OCI-LY3 (cell line): ENCODE measurements at regions not wholly inside any gene's neighbourhood (a gene's known extent, or its start where the extent isn't known, plus 50 kb on each side); places are given as distances from the start of the nearest gene placed in this dataset.

Source experiments
- EZH2phosphoT487 ChIP-seq: fragments of 200-600 bp; shearing (Covaris generic); IDR thresholded peaks from 2 replicates; pipeline ENCODE4 v1.6.1; 2018; ENCODE audit warnings: antibody characterized with exemption, mixed run types, low read depth
- TF ChIP-seq, protein P1 (sequence below): fragments of 200-600, 300-600 bp; sonication (generic); IDR thresholded peaks from 2 replicates; pipeline ENCODE4 v1.5.1; 2014; ENCODE audit warnings: antibody characterized with exemption, low read length, low read depth

DNA sequence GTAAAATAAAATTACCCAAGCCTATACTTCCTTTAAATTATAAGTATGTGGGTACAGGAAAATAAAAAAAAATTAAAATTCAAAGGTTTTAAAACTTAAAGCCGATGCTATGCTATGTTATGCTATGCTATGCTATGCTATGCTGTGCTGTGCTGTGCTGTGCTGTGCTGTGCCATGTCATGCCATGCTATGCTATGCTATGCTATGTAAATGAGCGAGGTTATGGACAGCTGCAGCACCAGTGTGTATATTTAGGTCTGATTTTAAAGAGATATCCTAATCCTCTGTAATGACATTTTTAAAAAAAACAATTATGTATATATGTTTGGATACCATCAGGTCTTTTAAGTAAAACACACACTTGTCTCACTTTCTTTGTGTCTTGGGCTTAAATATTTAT is 1822.0 kb upstream of the SEL1L start:
- TF ChIP-seq, protein P1, sequence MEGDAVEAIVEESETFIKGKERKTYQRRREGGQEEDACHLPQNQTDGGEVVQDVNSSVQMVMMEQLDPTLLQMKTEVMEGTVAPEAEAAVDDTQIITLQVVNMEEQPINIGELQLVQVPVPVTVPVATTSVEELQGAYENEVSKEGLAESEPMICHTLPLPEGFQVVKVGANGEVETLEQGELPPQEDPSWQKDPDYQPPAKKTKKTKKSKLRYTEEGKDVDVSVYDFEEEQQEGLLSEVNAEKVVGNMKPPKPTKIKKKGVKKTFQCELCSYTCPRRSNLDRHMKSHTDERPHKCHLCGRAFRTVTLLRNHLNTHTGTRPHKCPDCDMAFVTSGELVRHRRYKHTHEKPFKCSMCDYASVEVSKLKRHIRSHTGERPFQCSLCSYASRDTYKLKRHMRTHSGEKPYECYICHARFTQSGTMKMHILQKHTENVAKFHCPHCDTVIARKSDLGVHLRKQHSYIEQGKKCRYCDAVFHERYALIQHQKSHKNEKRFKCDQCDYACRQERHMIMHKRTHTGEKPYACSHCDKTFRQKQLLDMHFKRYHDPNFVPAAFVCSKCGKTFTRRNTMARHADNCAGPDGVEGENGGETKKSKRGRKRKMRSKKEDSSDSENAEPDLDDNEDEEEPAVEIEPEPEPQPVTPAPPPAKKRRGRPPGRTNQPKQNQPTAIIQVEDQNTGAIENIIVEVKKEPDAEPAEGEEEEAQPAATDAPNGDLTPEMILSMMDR: no peak
- no peak for TF ChIP-seq EZH2phosphoT487
